ENCODE measurements at regions not wholly inside any gene's neighbourhood (a gene's known extent, or its start where the extent isn't known, plus 50 kb on each side); places are given as distances from the start of the nearest gene placed in this dataset.

- H4K20me1 ChIP-seq (replicated peaks; ENCODE audit: insufficient read depth): no peaks in the 10 kb centered on the region
- H3K4me1 Mint-ChIP-seq: peaks cover 57% of the 10 kb centered on the region
- no peaks in the 10 kb centered on the region for H3K27me3 Mint-ChIP-seq (ENCODE audit: insufficient read depth, low read depth, poor library complexity)
- H3K4me3 ChIP-seq: no peak overlapping the region
- no peak overlapping the region for H2AFZ ChIP-seq
- no peak overlapping the region; the same call in 1 of the 2 replicates for H3K27ac Mint-ChIP-seq
- no peak overlapping the region for H3K27ac ChIP-seq (ENCODE audit: low read depth)
- H3K4me3 Mint-ChIP-seq: no peak overlapping the region
- ATAC-seq (no peak), DNase-seq (ENCODE audit: low spot score) (no peak)
- peaks cover 42% of the 10 kb centered on the region for H3K4me1 ChIP-seq (ENCODE audit: insufficient read depth)
- H3K4me2 ChIP-seq: no peak overlapping the region
- H3K27me3 ChIP-seq (ENCODE audit: insufficient read depth): no peaks in the 10 kb centered on the region
- no peaks in the 10 kb centered on the region for H3K79me2 ChIP-seq (replicated peaks; ENCODE audit: insufficient read depth)
- H3K9me3 Mint-ChIP-seq: no peaks in the 10 kb centered on the region; the same call in 2 of the 3 replicates
- no peaks in the 10 kb centered on the region for H3F3A ChIP-seq (replicated peaks; ENCODE audit: low read depth)
- H3K9me2 ChIP-seq (ENCODE audit: insufficient read depth): no peaks in the 10 kb centered on the region
- peaks cover 1% of the 10 kb centered on the region; the same call in 1 of the 3 replicates for H3K36me3 Mint-ChIP-seq (ENCODE audit: low read depth)
- TF ChIP-seq STAT1 (IDR thresholded peaks at IDR 0.05; ENCODE audit: unreplicated experiment): no peak
- TF ChIP-seq REST (IDR thresholded peaks at IDR 0.05; ENCODE audit: unreplicated experiment): no peak
- no peak for TF ChIP-seq ZNF114 (CRISPR knock-in tag; IDR thresholded peaks at IDR 0.05)
- TF ChIP-seq, protein P1, sequence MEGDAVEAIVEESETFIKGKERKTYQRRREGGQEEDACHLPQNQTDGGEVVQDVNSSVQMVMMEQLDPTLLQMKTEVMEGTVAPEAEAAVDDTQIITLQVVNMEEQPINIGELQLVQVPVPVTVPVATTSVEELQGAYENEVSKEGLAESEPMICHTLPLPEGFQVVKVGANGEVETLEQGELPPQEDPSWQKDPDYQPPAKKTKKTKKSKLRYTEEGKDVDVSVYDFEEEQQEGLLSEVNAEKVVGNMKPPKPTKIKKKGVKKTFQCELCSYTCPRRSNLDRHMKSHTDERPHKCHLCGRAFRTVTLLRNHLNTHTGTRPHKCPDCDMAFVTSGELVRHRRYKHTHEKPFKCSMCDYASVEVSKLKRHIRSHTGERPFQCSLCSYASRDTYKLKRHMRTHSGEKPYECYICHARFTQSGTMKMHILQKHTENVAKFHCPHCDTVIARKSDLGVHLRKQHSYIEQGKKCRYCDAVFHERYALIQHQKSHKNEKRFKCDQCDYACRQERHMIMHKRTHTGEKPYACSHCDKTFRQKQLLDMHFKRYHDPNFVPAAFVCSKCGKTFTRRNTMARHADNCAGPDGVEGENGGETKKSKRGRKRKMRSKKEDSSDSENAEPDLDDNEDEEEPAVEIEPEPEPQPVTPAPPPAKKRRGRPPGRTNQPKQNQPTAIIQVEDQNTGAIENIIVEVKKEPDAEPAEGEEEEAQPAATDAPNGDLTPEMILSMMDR (conservative IDR thresholded peaks at IDR 0.05; ENCODE audit: low read depth in 2 of 2): no peak
- no peak for TF ChIP-seq POLR2AphosphoS5 (IDR thresholded peaks at IDR 0.05; ENCODE audit: low read depth)
- TF ChIP-seq ZNF331 (CRISPR knock-in tag; IDR thresholded peaks at IDR 0.05; ENCODE audit: low read depth): no peak
- TF ChIP-seq EZH2 (IDR thresholded peaks at IDR 0.05; ENCODE audit: low read depth, unreplicated experiment): no peak
- no peak for TF ChIP-seq JUNB (IDR thresholded peaks at IDR 0.05; ENCODE audit: unreplicated experiment)
- no peak for TF ChIP-seq EZH2phosphoT487 (IDR thresholded peaks at IDR 0.05; ENCODE audit: unreplicated experiment)
- TF ChIP-seq CREB1 (CRISPR knock-in tag; IDR thresholded peaks at IDR 0.05; ENCODE audit: low read depth): no peak
- no peaks in the 10 kb centered on the region for H3K36me3 ChIP-seq (ENCODE audit: insufficient read depth)
Observed at GRCh38 chr2:166775176-166775575, 113.1 kb upstream of the XIRP2 start.

DNA sequence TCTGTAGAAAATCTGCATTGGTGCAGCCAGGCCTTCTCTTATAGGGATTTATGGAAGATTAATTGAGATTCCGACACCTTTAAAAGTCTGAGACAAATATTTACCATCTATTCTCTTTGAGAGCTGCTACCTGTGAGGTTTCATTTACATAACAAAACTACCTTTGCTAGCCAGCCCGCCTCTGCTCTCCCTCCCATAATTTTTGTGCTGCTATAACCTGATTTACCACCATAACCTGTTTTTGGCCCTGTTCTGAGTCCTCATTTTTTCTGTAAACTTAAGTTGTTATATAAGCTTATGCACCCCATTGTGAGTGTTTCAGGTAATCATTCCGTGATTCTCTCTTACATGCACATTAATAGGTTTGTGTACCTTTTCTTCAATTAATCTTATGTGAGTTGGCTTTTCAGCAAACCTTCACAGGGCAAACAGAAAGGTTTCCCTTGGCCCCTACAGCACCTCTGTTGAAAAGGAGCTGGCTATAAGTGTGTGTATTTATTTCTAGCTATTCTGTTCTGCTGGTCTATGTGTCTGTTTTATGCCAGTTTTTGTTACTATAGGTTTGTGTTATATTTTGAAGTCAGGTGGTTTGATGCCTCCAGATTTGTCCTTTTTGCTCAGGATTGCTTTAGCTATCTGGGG, 114.9 kb upstream of the XIRP2 start:
- Histone ChIP-seq H3K4me3 (peak overlapping the region; percentile 5), H3K27me3 (ENCODE audit: insufficient read depth) (no peaks in the 10 kb centered on the region), H4K20me1 (replicated peaks; ENCODE audit: insufficient read depth) (no peaks in the 10 kb centered on the region), H3K27ac (ENCODE audit: low read depth) (peak overlapping the region; percentile 52; the same call in 1 of the 2 replicates), H2AFZ (no peak overlapping the region), H3K79me2 (replicated peaks; ENCODE audit: insufficient read depth) (no peaks in the 10 kb centered on the region), H3K36me3 (ENCODE audit: insufficient read depth) (no peaks in the 10 kb centered on the region), H3K9me2 (ENCODE audit: insufficient read depth) (no peaks in the 10 kb centered on the region), H3F3A (replicated peaks; ENCODE audit: low read depth) (no peaks in the 10 kb centered on the region), H3K4me1 (ENCODE audit: insufficient read depth) (peaks cover 42% of the 10 kb centered on the region), H3K4me2 (peak overlapping the region; percentile 60)
- Mint-ChIP-seq H3K27me3 (ENCODE audit: insufficient read depth, low read depth, poor library complexity) (no peaks in the 10 kb centered on the region), H3K36me3 (ENCODE audit: low read depth) (peaks cover 12% of the 10 kb centered on the region; the same call in 1 of the 3 replicates), H3K27ac (peak overlapping the region; percentile 94), H3K4me1 (peaks cover 50% of the 10 kb centered on the region), H3K4me3 (peak overlapping the region; percentile 47; the same call in 2 of the 3 replicates), H3K9me3 (no peaks in the 10 kb centered on the region; the same call in 1 of the 3 replicates)
- peak; percentile 93 for ATAC-seq
- peak; percentile 71 for DNase-seq (ENCODE audit: low spot score)
- peak; percentile 22; the same call in 1 of the 2 replicates for TF ChIP-seq NANOG (IDR thresholded peaks at IDR 0.05; ENCODE audit: borderline replicate concordance)

Measured in GM23338 (cell line).